ENCODE measurements at regions not wholly inside any gene's neighbourhood (a gene's known extent, or its start where the extent isn't known, plus 50 kb on each side); places are given as distances from the start of the nearest gene placed in this dataset.

- no peak for DNase-seq
These were observed 65.6 kb upstream of the C15orf39 start for GRCh38 chr15:75136118-75136517.

GRCh38 chr15:75136758-75137157, 64.9 kb upstream of the C15orf39 start:
- DNase-seq: no peak

GRCh38 chr15:75138016-75138999, 63.4 kb upstream of the C15orf39 start:
- peak; percentile 54 for DNase-seq

DNA sequence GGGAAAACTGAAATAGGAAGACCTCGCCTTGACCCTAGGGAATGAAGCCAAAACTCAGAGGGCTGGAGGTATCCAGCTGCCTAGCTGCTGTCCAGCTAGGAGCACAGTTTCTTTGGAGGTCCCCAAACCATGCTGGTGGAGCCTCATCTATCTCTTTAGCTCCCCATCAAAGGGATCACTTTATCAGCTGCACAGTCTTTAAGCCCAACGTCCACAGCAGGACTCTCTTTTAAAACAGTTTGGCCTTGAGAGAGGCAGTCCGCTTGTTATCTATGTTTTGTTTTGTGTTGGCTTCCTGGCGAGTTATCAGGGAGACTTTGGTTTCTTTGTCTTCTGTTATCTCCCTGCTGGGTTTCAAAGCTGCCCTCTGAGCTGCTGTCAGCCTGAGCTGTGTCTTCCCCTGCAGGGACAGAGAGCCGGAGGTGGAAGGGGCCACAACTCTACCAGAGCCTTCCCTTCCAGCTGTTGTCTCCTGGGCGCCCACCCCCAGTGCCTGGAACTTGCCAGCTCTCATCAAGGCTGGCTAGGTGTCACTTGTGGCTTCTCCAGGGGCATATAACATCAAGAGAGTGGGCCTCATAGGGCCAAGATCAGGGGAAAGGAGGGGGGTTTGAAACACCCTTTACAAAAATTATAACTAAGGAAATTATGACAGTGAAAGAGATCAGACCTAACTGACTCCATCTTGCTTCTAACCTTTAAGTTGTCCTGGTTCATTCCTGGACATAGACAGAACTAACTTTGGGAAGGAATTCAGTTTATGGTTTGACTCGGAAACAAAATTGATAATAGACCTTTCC, 61.4 kb upstream of the C15orf39 start:
- no peak for DNase-seq

GRCh38 chr15:75142499-75142898, 59.2 kb upstream of the C15orf39 start:
- no peak for DNase-seq

DNA sequence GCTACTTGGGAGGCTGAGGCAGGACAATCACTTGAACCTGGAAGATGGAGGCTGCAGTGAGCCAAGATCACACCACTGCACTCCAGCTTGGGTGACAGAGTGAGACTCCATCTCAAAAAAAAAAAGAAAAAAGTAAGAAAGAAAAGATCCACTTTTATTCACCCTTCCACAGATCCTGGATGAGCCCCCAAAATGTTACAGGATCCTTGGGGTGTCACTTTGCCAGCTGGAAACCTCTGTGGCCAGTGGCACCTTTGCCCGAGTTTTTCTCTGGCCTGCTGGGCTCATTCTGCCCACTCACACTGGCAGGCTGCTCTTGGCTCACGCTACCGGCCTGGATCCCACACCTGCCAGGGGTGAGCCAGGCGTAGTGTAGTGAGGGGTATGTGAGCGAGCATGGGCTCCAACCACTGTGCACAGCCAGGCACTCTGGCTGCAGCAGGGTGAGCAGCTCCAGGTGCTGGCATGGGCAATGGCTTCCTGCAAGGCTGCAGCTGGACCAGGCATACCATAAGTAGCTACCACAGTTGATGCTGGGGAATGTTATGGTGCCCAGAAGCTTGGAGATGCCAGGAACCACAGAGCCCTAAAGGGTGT, 57.8 kb upstream of the C15orf39 start:
- no peak for DNase-seq

DNA sequence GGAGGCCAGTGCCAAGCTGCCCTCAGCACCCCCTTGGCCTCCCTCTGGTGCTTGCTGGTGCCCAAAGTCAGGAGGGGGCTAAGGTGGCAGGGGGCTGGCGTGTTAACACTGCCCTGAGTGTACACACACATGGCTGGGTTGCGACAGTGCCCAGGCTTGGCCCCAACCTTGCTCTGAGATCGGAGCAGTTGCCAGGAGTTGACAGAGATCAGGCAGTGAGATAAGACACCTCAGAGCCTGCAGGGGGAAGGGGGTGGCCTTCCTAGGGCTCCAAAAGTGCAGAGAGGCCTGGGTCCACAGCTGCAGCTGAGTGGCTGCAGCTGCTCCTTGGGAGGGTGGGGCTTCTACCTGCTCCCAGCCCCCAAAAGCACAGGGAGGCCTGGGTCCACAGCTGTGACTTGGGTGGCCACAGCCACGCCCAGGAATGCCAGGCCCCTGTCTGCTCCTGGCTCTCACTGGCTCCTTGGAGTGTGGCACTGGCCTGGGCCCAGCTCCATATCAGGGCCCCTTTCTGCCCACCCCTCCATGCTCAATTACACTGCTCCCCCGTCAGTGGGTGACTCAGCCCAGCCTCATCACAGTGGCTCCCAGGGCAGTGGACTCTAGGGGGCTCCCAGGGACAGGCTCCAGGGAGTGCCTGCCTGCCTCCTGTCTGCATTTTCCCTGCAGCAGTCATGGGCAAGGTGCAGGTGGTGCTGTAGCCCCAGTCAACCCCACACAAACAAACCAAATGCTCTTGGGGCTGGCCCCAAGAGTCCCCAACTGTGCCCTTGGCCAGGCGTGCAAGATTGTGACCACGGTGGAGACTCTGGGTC, 56.4 kb upstream of the C15orf39 start:
- no peak for DNase-seq

- DNase-seq: no peak
These were observed 53.4 kb upstream of the C15orf39 start for GRCh38 chr15:75148280-75148679.

DNA sequence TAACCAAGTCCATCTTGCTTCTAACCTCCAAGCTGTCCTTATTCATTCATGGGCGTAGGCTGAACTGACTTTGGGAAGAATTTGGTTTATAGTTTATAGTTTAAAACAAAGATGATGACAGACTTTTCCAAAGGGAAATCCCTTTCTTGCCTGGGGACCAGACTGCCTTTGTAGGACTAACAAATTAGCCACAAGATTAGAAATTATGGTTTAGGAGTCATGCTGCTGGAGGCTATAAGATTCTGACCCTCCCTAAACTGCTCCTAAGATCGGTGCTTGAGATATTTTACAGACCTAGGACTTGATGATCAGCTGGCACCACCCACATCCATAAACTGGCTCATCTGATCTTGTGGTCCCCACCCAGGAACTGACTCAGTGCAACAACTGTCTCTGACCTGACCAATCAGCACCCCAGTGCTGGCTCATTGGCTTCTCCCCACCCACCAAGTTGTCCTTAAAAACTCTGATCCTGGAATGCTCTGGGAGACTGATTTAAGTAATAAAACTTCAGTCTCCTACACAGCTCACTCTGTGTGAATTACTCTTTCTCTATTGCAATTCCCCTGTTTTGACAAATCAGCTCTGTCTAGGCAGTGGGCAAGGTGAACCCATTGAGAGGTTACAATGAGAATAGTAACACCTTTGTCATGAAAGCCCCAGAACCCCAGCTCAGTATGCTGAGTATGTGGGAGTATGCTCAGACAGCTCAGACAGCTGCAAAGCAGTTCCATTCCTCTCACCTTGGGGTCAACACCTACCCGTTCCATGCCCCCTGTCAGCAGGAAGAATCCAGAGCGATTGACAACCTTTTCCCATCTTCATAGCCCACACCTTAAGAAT, 51.6 kb upstream of the C15orf39 start:
- DNase-seq: no peak

DNA sequence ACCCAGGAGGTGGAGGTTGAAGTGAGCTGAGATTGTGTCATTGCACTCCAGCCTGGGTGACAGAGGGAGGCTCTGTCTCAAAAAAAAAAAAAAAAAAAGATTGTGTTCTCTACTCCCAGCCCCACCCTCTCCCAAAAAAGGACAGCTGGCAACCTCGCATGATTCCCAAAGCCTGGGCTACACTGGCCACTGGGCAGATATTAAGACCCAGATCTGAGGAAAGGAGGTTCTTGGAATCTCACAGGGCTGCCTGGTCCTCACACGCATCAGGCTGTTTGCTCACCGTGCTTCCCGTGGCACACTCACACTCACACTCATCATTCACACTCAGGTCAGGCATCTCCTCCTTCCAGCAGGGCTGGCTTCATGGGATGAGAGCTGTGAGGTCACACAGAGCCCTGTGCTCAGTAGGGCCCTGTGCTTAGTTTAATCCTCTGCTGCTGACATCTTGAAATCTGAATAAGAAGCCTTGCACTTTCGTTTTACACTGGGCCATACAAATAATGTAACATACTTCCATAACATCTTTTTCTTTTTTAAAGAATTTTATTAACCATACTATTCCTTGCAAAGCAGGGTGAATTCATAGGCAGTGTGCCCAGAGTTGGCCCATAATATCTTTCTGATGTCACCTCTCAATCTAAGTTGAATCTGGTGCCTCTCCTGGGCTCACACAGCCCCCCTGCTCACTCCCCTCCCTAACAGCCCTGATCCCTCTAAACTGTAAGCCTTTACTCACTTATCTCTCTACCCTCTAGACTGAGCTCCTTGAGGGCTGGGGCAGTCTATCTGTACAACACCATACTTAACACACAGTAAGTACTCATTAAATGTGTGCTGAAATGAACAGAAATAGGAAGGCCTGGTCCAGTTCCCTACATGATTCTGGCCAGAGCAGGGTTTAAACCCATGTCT, 50.2 kb upstream of the C15orf39 start:
- DNase-seq: no peak
